Transverse colon (tissue), 1 donor: ENCODE measurements at regions not wholly inside any gene's neighbourhood (a gene's known extent, or its start where the extent isn't known, plus 50 kb on each side); places are given as distances from the start of the nearest gene placed in this dataset.

Experiments used
- EP300 ChIP-seq: sonication (generic); formaldehyde crosslinking; IDR thresholded peaks from one replicate; pipeline ENCODE4 v1.6.1; 2017; ENCODE audit warnings: antibody characterized with exemption, low read depth
- POLR2A ChIP-seq: fragments of 450-650 bp; IDR thresholded peaks from one replicate; pipeline ENCODE4 v1.6.1; 2016; ENCODE audit warnings: antibody characterized with exemption, mild to moderate bottlenecking, moderate library complexity

GRCh38 chr4:153974452-153974851, 185.6 kb upstream of the SFRP2 start:
- TF ChIP-seq POLR2A: no peak
- no peak for TF ChIP-seq EP300
